GM23338 (cell line): ENCODE measurements at regions not wholly inside any gene's neighbourhood (a gene's known extent, or its start where the extent isn't known, plus 50 kb on each side); places are given as distances from the start of the nearest gene placed in this dataset.

Experiments
- ATAC-seq: fragments of 200-7000 bp; cut with Tn5 transposase; 3 replicates; pipeline ENCODE4 v1.9.1; 2020
- DNase-seq: peaks from one replicate; pipeline ENCODE4 v3.0.0-alpha.2; 2015; ENCODE audit warnings: low spot score
- H2AFZ ChIP-seq: fragments of 200-600 bp; sonication (generic); 2 replicates; pipeline ENCODE4 v1.8.0; 2016; ENCODE audit warnings: antibody characterized with exemption, mild to moderate bottlenecking, moderate library complexity
- H3F3A ChIP-seq: fragments of 200-600 bp; sonication (generic); replicated peaks from 2 replicates; pipeline ENCODE4 v1.8.0; 2017; ENCODE audit warnings: antibody characterized with exemption, mixed run types, low read depth
- H3K27ac ChIP-seq: fragments of 200-600 bp; sonication (generic); 2 replicates; pipeline ENCODE4 v1.6.1; 2016; ENCODE audit warnings: low read depth
- H3K27me3 ChIP-seq: fragments of 200-600 bp; sonication (generic); 2 replicates; pipeline ENCODE4 v1.8.0; 2016; ENCODE audit warnings: mild to moderate bottlenecking, mixed run types, moderate library complexity; ENCODE audit not compliant: insufficient read depth
- H3K36me3 ChIP-seq: fragments of 200-600 bp; sonication (generic); 2 replicates; pipeline ENCODE4 v1.8.0; 2016; ENCODE audit warnings: mild to moderate bottlenecking; ENCODE audit not compliant: insufficient read depth
- H3K4me1 ChIP-seq: fragments of 200-600 bp; sonication (generic); 2 replicates; pipeline ENCODE4 v1.8.0; 2016; ENCODE audit warnings: mild to moderate bottlenecking, moderate library complexity; ENCODE audit not compliant: insufficient read depth
- H3K4me2 ChIP-seq: fragments of 200-600 bp; sonication (generic); 2 replicates; pipeline ENCODE4 v1.7.1; 2017; ENCODE audit warnings: mixed run types
- H3K4me3 ChIP-seq: fragments of 200-600 bp; sonication (generic); 2 replicates; pipeline ENCODE4 v1.6.1; 2016; ENCODE audit warnings: mixed run types
- H3K79me2 ChIP-seq: fragments of 200-600 bp; sonication (generic); replicated peaks from 2 replicates; pipeline ENCODE4 v1.8.0; 2017; ENCODE audit warnings: mild to moderate bottlenecking; ENCODE audit not compliant: insufficient read depth
- H3K9me2 ChIP-seq: fragments of 200-600 bp; sonication (generic); 2 replicates; pipeline ENCODE4 v1.8.0; 2017; ENCODE audit not compliant: insufficient read depth
- H4K20me1 ChIP-seq: fragments of 200-600 bp; sonication (generic); replicated peaks from 2 replicates; pipeline ENCODE4 v1.8.0; 2017; ENCODE audit warnings: mild to moderate bottlenecking; ENCODE audit not compliant: insufficient read depth
- H3K27ac Mint-ChIP-seq: 2 replicates; pipeline ENCODE4 v1.8.0; 2020; ENCODE audit warnings: inconsistent platforms, mild to moderate bottlenecking, moderate library complexity, mixed read lengths
- H3K27me3 Mint-ChIP-seq: 3 replicates; pipeline ENCODE4 v1.8.0; 2022; ENCODE audit warnings: low read depth, mild to moderate bottlenecking, moderate library complexity, mixed read lengths, inconsistent platforms; ENCODE audit not compliant: insufficient read depth, poor library complexity
- H3K36me3 Mint-ChIP-seq: 3 replicates; pipeline ENCODE4 v1.8.0; 2021; ENCODE audit warnings: low read depth, mild to moderate bottlenecking, inconsistent platforms, moderate library complexity, mixed read lengths
- H3K4me1 Mint-ChIP-seq: 3 replicates; pipeline ENCODE4 v1.8.0; 2020; ENCODE audit warnings: mild to moderate bottlenecking, inconsistent platforms, mixed read lengths
- H3K4me3 Mint-ChIP-seq: 3 replicates; pipeline ENCODE4 v1.8.0; 2021; ENCODE audit warnings: moderate library complexity, mild to moderate bottlenecking, inconsistent platforms, mixed read lengths
- H3K9me3 Mint-ChIP-seq: 3 replicates; pipeline ENCODE4 v1.8.0; 2020; ENCODE audit warnings: moderate library complexity, mild to moderate bottlenecking, inconsistent platforms, mixed read lengths
- CREB1 ChIP-seq: fragments of 250-450 bp; sonication (Bioruptor Pico); IDR thresholded peaks from 2 replicates; pipeline ENCODE4 v1.5.0; 2020; ENCODE audit warnings: low read depth, mild to moderate bottlenecking, moderate library complexity
- CTCF ChIP-seq, 2 experiments: fragments of 200-600 bp in 1 of 2; sonication (generic) in 1 of 2; conservative IDR thresholded peaks; 2 replicates each; pipeline versions ENCODE4 v1.5.1 to v1.6.1; 2016 to 2017; ENCODE audit warnings: antibody characterized with exemption in 2 of 2, low read depth in 2 of 2, mild to moderate bottlenecking in 2 of 2, moderate library complexity in 1 of 2
- ETS1 ChIP-seq: IDR thresholded peaks from 2 replicates; pipeline ENCODE4 v1.6.1; 2016; ENCODE audit warnings: antibody characterized with exemption
- EZH2 ChIP-seq: fragments of 200-600 bp; sonication (generic); IDR thresholded peaks from one replicate; pipeline ENCODE4 v1.8.0; 2017; ENCODE audit warnings: antibody characterized with exemption, mild to moderate bottlenecking, low read depth; ENCODE audit not compliant: unreplicated experiment
- EZH2phosphoT487 ChIP-seq: fragments of 200-600 bp; sonication (generic); IDR thresholded peaks from one replicate; pipeline ENCODE4 v1.8.1; 2018; ENCODE audit warnings: antibody characterized with exemption; ENCODE audit not compliant: unreplicated experiment
- JUNB ChIP-seq: IDR thresholded peaks from one replicate; pipeline ENCODE4 v1.6.1; 2016; ENCODE audit warnings: antibody characterized with exemption; ENCODE audit not compliant: unreplicated experiment
- NANOG ChIP-seq: IDR thresholded peaks from 2 replicates; pipeline ENCODE4 v1.6.1; 2016; ENCODE audit warnings: antibody characterized with exemption, borderline replicate concordance
- POLR2AphosphoS5 ChIP-seq: IDR thresholded peaks from 2 replicates; pipeline ENCODE4 v1.6.1; 2016; ENCODE audit warnings: antibody characterized with exemption, low read depth
- REST ChIP-seq: IDR thresholded peaks from one replicate; pipeline ENCODE4 v1.6.1; 2018; ENCODE audit warnings: antibody characterized with exemption; ENCODE audit not compliant: unreplicated experiment
- ZNF114 ChIP-seq: fragments of 250-450 bp; sonication (Bioruptor Pico); IDR thresholded peaks from 2 replicates; pipeline ENCODE4 v1.5.0; 2020; ENCODE audit warnings: mild to moderate bottlenecking, moderate library complexity
- ZNF331 ChIP-seq: fragments of 250-450 bp; sonication (Bioruptor Pico); IDR thresholded peaks from 2 replicates; pipeline ENCODE4 v1.5.0; 2020; ENCODE audit warnings: low read depth, mild to moderate bottlenecking, moderate library complexity

DNA sequence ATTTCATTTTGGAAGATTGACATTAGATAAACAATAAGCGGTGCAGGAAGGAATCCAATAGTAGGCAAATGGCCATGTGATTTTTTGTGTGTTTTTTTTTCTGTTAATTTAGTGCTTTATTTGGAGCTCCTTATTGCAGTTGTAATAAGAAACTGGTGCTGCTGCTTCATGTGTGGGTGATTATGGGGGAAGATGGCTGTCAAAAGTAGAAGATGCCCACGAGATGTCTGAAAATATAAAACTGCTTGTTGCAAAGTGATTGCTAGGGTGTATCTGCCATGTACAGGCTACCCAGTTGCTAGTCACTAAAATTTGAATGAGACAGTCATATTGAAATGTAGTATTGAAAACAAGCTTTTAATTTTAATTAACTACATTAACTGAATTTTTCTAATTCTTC lies 216.7 kb upstream of the FTMT start:
- no peak overlapping the region for H2AFZ ChIP-seq
- H3K4me2 ChIP-seq: no peak overlapping the region
- H3K9me3 Mint-ChIP-seq: no peaks in the 10 kb centered on the region
- H3K9me2 ChIP-seq: 0 out of 2 replicates have a peak, but pooled peaks cover 5% of the 10 kb centered on the region
- ATAC-seq (no peak), DNase-seq (no peak)
- TF ChIP-seq ZNF114 (CRISPR knock-in tag) (no peak), JUNB (no peak), REST (no peak), NANOG (no peak), CREB1 (CRISPR knock-in tag) (no peak), ETS1 (no peak), ZNF331 (CRISPR knock-in tag) (no peak), CTCF (conservative IDR thresholded peaks at IDR 0.05; ENCODE audit: low read depth in 2 of 2) (no peak)
- no peak overlapping the region for H3K27ac ChIP-seq
- no peak overlapping the region for H3K4me3 Mint-ChIP-seq
- peaks cover 3% of the 10 kb centered on the region; the same call in 1 of the 2 replicates for H3K4me1 ChIP-seq
- no peak overlapping the region for H3K27ac Mint-ChIP-seq
- H3F3A ChIP-seq: no peaks in the 10 kb centered on the region
- H3K36me3 ChIP-seq: no peaks in the 10 kb centered on the region
- H3K79me2 ChIP-seq: no peaks in the 10 kb centered on the region
- H3K27me3 ChIP-seq: no peaks in the 10 kb centered on the region
- no peaks in the 10 kb centered on the region for H4K20me1 ChIP-seq
- H3K27me3 Mint-ChIP-seq: no peaks in the 10 kb centered on the region
- H3K4me1 Mint-ChIP-seq: peaks cover 2% of the 10 kb centered on the region; the same call in 2 of the 3 replicates
- no peaks in the 10 kb centered on the region for H3K36me3 Mint-ChIP-seq
- H3K4me3 ChIP-seq: no peak overlapping the region

DNA sequence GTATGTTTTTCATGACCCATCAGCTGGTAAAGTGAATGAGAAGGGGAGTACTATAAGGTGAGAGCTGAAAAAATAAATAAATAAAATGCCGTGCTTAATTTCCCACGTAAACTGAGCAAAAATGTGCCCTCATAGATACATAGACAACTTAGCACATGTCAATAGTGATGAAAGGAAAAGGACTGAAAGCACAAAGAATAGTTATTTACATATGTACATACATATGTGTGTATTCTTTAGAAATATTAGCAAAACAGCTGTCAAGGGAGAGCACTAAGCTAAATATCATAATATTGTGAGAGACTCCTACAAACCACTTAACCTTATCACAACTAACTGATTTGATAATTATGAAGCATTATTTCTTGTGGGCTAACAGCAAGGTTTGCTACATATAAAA lies 213.6 kb upstream of the FTMT start:
- Histone ChIP-seq H3K27me3 (no peaks in the 10 kb centered on the region), H3K4me2 (no peak overlapping the region), H3K36me3 (no peaks in the 10 kb centered on the region), H3K27ac (no peak overlapping the region), H3F3A (no peaks in the 10 kb centered on the region), H3K4me3 (no peak overlapping the region), H3K9me2 (0 out of 2 replicates have a peak, but pooled peaks cover 5% of the 10 kb centered on the region), H4K20me1 (no peaks in the 10 kb centered on the region), H3K79me2 (no peaks in the 10 kb centered on the region), H2AFZ (no peak overlapping the region), H3K4me1 (peaks cover 3% of the 10 kb centered on the region; the same call in 1 of the 2 replicates)
- TF ChIP-seq REST (no peak), CREB1 (CRISPR knock-in tag) (no peak), ZNF331 (CRISPR knock-in tag) (no peak), EZH2 (no peak), POLR2AphosphoS5 (no peak), EZH2phosphoT487 (no peak), ZNF114 (CRISPR knock-in tag) (no peak), NANOG (no peak)
- ATAC-seq: no peak
- Mint-ChIP-seq H3K9me3 (no peaks in the 10 kb centered on the region), H3K4me3 (no peak overlapping the region), H3K27ac (no peak overlapping the region), H3K27me3 (no peaks in the 10 kb centered on the region), H3K4me1 (peaks cover 2% of the 10 kb centered on the region; the same call in 2 of the 3 replicates), H3K36me3 (no peaks in the 10 kb centered on the region)
- no peak for DNase-seq
